NCI-H187 treated with DMSO at 0.1 percent for 48 hours (cell line): ENCODE measurements at regions not wholly inside any gene's neighbourhood (a gene's known extent, or its start where the extent isn't known, plus 50 kb on each side); places are given as distances from the start of the nearest gene placed in this dataset.
A peak's percentile ranks its signal among the peaks of the same experiment; 100 is the strongest.

Experiments used
- DNase-seq: peaks from one replicate; lab custom pipeline; 2025; lab: John Stamatoyannopoulos, UW

DNA sequence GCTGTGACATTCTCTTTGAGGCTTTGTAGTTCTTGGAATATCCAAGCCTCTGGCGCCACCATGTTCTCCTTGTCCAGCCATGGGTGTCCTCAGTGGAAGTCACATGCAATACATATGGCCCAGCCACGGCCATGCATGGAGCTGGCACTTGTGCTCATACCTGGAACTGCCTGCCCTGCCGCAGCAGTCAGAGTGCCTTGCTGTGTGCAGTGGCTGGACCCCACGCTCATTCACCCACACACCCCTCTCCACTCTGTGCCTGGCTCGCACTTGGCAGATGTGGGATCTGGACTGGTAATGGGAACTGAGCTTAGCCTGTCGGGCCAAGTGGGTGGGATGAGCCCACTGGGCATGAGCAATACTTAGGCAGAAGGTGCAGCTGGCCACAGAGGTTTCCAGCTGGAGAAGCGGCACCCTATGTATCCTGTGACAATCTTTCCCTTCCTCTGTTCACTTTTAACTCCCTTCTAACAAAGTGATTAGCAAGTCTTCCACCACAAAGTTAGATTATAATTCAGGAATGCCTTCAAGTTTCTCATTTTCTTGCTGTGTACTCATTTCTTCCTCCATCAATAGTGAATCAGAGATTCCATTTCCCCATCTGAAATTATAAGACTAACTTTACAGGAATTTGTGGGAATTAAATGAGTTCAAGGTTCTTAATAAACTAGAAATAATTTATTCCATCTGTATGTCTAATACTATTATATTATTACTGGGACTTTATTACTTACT is 351.6 kb upstream of the NCAM2 start:
- DNase-seq = no peak

DNA sequence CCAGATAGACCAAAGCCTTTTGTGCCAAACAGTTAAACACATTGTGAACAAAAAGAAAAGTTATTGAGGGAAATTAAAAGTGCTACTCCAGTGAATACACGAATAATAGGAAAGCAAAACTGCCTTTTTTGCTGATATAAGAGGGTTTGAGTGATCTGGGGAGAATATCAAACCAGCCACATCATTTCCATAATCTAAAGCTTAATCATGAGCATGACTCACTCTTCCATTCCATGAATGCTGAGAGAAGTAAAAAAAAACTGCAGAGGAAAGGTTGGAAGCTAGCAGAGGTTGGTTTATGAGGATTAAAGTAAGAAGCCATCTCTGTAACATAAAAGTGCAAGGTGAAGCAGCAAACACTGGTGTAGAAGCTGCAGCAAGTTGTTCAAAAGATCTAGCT is 350.6 kb upstream of the NCAM2 start:
- DNase-seq = no peak

DNA sequence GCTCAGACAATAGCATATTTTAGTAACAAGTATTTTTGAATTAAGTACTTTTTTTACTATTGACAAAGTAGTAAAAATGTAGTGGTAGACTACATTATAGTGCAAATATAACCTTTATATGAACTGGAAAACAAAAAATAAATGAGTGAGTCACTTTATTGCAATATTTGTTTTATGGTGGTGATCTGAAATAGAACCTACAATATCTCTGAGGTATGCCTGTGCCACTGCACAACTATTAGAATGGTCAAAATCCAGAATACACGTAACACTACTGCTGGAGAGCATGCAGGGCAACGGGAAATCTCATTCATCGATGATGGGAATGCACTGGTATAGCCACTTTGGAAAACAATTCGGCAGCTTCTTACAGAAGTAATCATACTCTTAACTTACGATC is 349.0 kb upstream of the NCAM2 start:
- DNase-seq = no peak

DNA sequence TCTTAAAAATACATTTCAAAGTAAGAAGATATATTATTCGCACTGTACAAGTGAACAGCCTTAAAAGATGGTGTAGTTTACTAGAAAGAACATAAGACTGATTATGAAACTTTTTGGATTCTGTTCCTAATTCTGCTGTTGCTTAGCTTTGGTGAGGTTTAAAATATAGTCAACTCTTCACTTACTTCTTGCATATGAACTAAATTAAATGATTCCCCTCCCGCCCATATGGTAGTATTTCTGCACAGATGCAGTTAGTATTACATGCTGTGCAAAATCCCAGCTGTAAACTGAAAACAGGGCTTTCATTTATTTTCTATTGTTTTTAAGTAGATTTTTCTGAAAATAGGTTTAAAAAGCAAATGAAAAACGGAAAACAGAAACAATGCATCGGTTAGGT is 345.4 kb upstream of the NCAM2 start:
- DNase-seq = no peak

- DNase-seq = no peak
Observed at GRCh38 chr21:20661246-20661645, 337.0 kb upstream of the NCAM2 start.

- peak; percentile 67 for DNase-seq
Observed at GRCh38 chr21:20661745-20662422, 336.3 kb upstream of the NCAM2 start.

- no peak for DNase-seq
Observed at GRCh38 chr21:20662514-20662913, 335.7 kb upstream of the NCAM2 start.

- DNase-seq = no peak
Observed at GRCh38 chr21:20667931-20668330, 330.3 kb upstream of the NCAM2 start.

DNA sequence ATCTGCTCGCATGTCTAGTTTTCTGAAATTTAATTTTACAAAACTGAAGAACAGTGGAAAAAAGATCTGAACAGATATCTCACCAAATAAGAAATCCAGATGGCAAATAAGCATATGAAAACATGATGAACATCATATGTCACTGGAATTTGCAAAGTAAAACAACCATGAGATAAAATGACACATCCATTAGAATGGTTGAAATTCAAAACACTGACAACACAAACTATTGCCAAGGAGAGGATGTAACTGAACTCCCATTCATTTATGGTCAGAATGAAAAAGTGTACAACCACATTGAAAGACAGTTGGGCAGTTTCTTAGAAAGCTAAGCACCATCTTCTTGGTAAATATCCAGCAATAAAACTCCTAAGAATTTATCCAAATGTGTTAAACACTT is 312.7 kb upstream of the NCAM2 start:
- no peak for DNase-seq

DNA sequence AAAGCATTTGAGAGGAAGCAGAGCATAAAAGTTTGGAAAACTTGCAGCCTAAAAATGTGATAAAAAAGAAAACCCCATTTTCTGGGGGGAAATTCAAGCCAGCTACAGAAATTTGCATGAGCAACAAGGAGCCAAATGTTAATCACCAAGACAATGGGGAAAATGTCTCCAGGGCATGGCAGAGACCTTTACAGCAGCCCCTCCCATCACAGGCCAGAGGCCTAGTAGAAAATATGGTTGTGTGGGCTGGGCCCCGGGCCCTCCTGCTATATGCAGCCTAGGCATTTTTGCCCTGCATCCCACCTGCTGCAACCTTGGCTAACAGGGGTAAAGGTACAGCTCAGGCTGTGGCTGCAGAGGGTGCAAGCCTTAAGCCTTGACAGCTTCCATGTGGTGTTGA is 299.6 kb upstream of the NCAM2 start:
- DNase-seq = no peak

- no peak for DNase-seq
Observed at GRCh38 chr21:20701235-20701634, 297.0 kb upstream of the NCAM2 start.

DNA sequence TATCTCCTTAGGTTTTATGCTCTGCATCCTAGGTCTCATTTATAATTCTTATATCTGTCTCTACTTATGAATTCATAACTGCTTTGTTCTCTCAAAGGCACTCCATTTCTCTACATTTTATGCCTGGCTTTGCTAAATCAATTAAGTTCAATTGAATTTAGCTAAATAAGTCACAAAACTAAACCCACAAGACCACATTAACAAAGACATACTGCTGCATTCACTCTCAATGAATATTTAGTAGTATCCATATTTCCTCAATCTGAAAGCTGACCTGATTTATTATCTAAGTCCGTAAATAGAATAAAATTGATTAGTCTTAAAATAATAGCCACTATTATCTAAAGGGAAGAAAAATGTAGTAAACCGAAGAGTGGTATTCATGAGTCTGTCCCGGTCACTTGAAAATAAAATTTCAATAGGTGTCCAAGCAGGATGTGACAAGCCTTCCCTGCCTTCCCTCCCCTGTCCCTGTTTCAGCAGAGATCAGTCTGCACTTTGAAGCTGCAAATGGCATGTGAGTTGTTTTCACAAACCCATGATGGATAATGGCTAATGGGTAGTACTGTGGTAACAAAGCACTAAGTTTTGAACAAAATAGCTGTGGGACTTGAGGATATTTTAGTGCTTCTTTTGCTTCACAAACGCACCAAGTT is 295.0 kb upstream of the NCAM2 start:
- DNase-seq = no peak

DNA sequence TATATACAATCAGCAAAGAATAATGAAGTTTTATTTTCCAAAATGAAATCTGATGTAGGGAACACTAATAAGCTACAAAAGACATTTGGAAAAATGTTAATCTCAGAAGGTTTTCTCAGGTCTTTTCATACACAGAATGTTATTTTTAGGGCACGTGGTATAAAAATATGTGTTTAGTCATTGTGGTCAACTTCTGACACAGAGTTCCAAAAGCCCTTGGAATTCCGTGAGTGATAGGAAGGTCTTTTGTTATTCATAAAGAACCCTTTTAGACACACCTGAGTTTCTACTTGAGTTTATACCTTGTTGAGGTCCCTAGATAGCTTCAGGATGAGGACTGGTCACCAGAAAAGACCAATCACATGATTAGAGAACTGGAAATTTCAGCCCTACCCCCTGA is 277.6 kb upstream of the NCAM2 start:
- DNase-seq = no peak

GRCh38 chr21:20721151-20721550 is 277.1 kb upstream of the NCAM2 start:
- no peak for DNase-seq

DNA sequence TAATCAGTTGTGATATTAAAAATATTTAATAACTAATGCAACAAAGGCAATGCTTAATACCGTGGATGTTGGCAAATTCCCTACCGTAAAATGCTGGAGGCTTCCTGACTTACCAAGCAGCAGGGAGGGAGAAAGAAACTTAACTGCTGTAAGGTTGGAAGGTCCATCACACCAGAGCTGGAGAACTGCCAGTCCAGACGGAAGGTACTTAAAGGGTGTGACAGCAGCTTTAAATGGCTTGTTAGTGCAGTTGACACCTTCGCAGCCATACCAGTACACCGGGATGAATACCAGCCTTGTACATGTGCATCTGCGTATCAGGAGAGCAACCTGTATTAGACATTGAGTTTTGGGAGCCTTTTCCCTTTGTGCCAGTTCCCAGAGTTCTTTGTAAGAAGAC is 269.5 kb upstream of the NCAM2 start:
- no peak for DNase-seq

DNA sequence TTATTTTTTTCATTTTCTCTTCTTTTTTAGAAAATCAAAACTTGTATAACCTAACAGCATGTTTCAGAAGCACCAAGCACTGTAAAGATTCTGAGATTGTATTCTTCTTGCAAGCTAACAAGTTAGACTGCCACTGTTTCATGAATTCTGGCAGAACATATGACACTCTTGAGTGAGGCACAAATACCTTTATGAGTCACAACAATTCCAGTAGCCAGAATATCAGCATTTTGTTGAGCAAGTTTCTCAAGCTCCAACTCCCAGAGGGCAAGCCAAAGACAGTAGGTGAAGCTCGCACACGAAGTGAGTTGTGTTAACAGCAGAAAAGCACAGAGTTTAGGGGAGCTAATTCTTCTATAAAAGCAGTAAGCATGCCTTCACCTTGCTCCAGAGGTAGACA is 268.8 kb upstream of the NCAM2 start:
- no peak for DNase-seq

DNA sequence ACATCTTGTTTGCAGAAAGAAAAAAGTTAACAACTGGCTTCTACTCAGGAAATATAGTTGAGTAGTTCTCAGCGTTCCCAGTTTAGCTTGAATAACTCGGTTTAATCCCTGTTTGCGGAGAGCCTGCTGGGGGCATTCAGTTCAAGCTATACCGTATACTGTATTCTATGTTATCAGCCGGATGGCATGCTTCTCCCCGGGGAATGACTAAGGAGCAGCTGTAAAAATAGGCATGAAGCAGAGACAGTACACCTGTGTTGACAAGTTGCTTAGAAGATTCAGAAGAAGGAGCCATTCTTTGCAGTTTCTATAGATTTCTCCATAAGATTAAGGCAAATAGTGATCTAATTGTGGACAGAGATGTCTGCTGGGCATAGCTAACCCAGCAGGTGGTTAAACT is 267.8 kb upstream of the NCAM2 start:
- DNase-seq = no peak

DNA sequence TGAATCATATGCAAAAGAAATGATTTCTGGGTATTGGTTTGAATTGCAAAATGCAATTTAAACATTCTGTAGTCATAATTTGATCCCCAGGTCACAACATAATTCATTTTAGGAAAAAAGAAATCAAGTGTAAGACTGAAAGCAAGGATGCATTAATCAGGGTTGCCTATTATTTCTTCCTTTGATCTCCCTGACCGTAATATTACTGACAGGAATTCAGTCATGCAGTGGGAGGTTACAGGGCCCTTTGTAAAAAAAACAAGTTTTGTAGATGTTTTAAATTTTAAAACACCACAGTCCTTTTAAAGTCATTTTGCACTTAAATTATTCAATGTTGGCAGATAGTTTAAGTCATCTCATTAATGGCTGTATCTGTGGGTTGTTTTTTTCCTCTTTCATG is 263.0 kb upstream of the NCAM2 start:
- no peak for DNase-seq

- no peak for DNase-seq
Observed at GRCh38 chr21:20737227-20737913, 260.8 kb upstream of the NCAM2 start.

- no peak for DNase-seq
Observed at GRCh38 chr21:20739421-20739820, 258.8 kb upstream of the NCAM2 start.

DNA sequence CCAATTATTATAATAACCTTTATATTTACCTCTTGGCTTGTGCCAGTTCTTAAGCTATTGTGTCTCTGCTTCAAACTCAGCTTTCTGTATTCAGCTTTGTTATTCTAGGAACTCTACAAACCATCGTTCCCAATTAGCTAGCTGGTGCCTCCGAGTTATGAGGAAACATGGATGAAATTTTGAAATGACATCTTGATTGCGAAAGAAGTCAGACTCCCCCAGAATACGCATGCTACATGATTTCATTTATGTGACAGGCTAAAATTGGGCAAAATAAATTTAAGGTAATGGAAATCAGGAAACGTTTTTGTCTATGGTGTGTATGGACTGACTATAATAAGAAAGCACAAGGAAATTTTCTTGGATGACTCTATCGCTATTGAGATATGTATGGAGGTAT is 256.8 kb upstream of the NCAM2 start:
- no peak for DNase-seq

DNA sequence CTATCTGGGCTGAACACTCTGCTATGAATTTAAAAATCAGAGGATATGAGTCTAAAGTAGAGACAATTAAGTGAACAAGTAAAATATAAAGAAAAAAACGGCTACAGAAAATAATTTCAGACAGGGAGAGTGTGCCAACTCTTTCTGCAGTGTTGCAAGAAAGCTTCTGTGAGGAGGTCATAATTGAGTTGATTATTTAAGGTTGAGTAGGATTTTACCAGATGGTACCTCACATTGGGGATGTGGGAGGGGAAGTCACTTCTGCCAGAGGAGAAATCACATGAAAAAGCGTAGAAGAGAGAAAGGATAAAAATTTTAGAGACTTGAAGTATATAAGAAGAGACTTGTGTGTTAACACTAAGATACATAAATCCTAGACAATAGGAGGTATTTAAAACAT is 238.0 kb upstream of the NCAM2 start:
- DNase-seq = no peak

- DNase-seq = no peak
Observed at GRCh38 chr21:20774737-20775136, 223.5 kb upstream of the NCAM2 start.
